ENCODE measurements at regions not wholly inside any gene's neighbourhood (a gene's known extent, or its start where the extent isn't known, plus 50 kb on each side); places are given as distances from the start of the nearest gene placed in this dataset.

GRCh38 chr1:219820551-219820950 is 107.8 kb downstream of the SLC30A10 start:
- no peak for TF ChIP-seq CTCF (optimal IDR thresholded peaks at IDR 0.05 in 1 of 3, IDR thresholded peaks at IDR 0.05 in 1 of 3, conservative IDR thresholded peaks at IDR 0.05 in 1 of 3; ENCODE audit: extremely low read depth in 1 of 3, insufficient read depth in 2 of 3, low read length in 3 of 3)
- no peak for TF ChIP-seq EZH2 (IDR thresholded peaks at IDR 0.05; ENCODE audit: low read length)
